ENCODE measurements at regions not wholly inside any gene's neighbourhood (a gene's known extent, or its start where the extent isn't known, plus 50 kb on each side); places are given as distances from the start of the nearest gene placed in this dataset.

DNA sequence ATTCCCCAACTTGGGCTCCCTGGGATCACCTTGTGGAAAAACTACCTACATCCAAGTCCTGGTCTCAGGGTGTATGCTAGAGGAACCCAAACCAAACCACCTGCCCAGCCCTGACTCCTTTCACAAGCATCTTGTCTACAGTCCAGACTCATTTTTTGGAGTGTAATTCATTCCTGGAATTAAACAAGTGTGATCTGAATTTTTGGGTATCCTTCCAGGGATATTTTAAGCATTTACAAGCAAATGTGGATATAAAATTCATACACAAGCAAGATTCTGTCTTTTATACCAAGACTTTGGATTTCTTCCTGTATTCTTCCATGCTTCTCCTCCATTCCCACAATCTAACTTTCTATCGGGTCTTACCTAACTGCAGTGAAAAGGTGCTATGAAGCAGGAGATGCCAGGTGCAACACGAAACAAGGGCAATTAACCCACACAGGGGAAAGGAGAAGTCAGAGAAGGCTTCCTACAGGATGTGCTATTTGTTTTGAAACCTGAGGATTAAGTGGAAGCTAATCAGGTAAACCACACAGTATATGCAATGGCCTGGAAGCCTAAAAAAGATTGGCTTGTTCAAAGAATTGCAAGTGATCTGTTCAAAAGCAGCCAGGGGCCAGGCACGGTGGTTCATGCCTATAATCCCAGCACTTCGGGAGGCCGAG is 417.2 kb upstream of the C16orf82 start:
- DNase-seq (ENCODE audit: low read depth) = no peak

DNA sequence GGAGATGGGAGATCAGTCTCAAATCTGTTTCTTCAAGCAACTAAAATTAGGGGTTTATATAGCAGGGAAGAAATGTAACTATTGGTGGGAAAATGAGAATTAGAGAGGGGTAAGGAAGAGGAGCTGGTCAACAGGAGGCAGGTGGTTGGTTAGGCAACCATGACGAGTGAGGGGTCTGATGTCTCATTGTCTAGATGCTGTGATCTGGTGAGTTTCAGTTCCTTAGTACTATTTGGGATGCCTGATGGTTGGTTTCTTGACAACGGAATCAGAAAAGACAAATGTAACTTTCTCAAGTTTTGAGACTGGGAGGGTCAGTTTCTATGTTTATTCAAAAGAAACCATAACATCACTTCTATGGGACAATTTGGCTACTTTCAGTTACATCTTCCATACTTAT is 415.3 kb upstream of the C16orf82 start:
- DNase-seq (ENCODE audit: low read depth) = no peak

DNA sequence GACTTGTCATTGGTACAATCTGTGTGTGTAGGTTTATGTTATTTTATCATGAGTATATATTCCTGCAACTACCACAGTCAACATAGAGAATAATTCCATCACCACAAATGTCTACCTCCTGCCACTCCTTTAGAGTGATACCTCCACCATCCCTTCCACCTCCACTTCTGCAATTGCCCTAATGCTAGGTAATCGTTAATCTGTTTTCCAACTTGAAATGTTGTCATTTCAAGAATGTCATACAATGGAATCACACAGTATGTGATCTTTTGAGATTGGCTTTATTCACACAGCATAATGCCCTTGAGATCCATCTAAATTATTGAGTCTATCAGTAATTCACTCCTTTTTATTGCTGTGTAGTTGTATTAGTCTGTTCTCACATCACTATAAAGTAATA is 414.8 kb upstream of the C16orf82 start:
- no peak for DNase-seq (ENCODE audit: low read depth)

DNA sequence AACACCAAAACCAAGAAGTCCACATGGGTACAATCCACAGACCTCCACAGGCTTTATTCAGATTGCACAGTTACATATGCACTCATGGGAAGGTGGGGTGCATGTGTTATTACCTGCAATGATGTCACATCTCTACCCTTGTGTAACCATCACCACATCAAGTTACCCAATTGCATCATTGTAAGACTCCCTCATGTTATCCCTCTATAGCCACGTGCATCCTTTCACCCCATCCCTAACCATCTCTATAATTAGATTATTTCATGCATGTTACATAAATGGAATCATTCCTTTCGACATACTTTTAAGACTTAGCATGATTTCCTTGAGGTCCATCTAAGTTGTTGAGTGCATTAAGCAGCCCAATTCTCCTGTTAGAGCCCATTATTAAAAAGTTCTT is 408.2 kb upstream of the C16orf82 start:
- DNase-seq (ENCODE audit: low read depth) = no peak

DNA sequence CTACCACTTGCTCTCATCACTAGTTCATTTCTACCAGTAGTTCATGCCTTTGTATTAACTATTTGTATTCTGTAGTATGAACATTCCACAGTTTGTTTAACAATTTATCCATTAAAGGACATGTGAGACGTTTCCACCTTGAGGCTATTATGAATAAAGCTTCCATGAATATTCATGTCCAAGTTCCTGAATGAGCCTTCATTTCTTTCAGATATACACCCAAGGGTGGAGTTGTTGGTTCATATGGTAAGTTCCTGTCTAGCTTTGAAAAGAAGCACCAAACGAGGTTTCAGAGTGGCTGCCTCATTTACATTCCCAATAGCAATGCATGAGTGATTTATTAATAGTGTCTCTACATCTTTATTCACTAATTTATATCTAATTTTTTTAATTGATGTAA is 407.8 kb upstream of the C16orf82 start:
- no peak for DNase-seq (ENCODE audit: low read depth)

DNA sequence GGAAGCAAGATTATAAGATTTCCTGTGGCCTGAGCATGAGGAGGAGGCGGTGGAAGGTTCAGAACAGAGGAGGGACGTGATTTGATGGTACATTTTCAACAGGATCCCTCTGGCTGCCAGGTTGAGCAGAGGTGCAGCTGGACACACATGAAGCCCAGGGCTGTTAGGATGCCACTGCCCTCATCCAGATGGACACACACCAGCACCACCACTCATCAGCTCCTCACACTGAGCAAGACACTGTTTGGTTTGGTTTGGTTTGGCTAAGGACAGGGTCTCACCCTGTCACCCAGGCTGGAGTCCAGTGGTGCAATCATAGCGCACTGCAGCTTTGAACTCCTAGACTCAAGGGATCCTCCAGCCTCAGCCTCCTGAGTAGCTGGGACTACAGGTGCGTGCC is 402.6 kb upstream of the C16orf82 start:
- DNase-seq (ENCODE audit: low read depth) = no peak

DNA sequence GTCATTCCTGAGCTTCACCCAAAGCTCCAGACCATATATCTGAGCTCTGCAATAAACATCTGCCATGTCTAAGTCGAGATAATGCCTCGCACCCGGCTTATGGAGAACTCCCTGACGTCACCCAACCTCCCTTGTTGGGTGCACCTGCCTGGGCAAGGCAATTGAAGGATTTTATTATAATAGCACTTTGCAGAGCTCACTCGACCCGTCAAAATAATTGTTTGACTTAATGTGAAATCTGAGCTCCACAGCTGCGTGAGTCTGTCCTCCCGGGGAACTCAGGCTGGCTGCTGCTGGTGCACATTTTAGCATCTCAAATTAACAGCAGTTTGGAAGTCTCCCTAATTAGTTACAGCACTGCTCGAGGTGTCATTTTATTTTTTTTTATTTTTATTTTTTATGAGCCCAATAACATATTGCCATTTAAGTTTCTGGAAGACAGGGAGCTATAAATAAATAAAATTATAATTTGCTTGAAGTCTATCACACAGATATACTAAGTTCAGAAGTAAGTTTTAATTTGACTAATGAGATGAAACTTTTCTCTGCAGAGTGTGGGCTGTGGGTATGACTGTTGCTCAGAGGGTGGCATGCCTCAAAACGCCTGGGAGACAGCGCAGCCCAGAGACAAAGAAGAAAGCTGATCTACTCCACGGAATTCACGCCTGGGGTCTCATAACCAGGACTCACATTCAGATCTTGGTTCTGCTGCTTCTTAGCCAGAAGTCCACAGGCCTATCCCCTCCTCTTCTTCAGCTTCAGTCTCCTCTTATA is 401.4 kb upstream of the C16orf82 start:
- no peak for DNase-seq (ENCODE audit: low read depth)

DNA sequence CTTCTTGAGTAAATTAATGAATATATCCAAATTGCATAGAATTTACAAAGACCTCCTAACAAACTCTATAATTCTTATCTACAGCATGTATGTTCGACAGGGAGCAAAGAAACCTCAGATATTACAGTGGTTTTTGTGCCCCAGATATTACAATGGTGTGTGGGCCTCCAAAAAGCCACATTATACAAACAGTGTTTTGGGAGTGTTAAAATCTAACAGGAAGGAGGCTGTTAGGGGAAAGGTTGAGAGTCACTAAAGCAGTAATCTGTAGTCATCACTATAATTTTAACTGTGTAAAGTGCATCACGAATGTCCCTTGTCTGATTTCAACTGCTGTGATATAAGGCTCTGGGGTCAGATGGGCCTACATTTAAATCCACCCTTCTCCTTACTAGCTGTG is 400.2 kb upstream of the C16orf82 start:
- DNase-seq (ENCODE audit: low read depth) = no peak

DNA sequence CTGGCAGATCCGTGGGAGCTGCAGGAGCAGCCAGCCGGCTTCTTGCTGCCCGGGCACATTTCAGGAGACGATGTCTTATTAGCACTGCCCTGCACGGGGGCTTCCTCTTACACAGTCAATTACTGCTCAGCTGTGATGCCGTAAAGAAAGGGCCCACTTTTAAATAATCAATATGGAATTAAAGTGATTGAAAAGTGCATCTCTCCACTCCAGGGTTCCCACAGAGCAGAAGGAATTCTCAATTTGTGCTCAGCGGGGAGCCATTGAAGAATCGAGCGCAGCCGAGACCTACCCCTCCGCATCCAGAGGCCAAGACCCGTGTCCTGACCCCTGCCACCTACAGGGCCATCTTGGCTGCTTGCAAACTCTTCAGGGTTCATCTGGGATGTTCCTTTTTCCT is 399.4 kb upstream of the C16orf82 start:
- DNase-seq (ENCODE audit: low read depth) = no peak

DNA sequence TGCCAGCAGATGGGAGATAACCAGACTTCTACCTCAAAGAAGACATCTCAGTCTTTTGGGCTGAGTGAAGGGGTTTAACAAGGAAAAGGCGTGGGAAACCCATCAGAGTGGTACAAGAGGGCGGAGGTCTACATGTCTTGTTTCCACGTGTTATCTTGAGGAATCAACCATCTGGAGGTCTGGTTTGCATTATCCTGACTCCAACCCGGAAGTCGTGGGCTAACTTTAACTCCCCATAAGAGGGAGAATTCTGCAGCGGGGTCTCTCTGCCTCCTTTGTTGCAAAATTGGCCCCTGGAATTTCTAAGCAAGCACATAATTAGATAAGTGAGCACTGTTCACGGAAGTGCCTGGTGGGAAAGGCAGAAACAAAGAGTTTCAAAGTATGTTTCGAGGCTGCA is 398.7 kb upstream of the C16orf82 start:
- DNase-seq (ENCODE audit: low read depth) = no peak

DNA sequence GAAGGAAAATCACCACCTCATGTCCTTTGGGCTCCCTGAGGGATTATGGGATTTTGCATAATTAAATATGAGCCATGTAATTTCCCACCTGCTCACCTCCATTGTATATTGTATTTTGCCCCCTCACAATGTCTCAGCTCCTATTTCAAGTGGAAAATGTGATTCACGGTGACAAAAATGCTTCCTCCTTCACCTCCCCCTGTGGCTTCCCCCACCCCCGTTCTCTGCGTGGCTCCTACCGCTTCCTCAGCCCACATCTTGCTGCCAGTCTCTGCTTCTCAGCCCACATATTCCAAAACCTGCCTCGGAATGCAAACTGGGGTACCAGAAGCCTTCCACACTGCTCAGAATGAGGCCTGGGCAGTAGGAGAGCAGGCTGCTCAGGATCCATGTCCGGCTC is 394.5 kb upstream of the C16orf82 start:
- DNase-seq (ENCODE audit: low read depth) = no peak

DNA sequence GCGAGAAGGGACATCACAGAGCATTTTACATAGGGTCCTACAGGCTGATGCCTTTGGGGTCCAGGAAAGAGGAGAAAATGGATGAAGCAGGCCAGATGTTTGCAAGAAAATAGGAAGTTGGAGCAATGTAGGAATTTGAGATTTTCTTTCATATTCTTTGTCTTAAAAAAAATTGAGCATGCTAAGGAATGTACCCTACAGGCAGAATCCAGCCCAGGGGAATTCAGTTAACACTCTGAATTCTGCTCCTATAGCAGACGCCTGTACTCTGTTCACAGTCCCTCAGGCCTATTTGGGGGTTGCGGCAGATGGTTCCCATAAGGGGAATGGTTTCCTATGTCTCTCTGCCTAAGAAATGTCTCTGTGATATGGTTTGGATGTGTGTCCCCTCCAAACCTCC is 393.7 kb upstream of the C16orf82 start:
- DNase-seq (ENCODE audit: low read depth) = no peak

DNA sequence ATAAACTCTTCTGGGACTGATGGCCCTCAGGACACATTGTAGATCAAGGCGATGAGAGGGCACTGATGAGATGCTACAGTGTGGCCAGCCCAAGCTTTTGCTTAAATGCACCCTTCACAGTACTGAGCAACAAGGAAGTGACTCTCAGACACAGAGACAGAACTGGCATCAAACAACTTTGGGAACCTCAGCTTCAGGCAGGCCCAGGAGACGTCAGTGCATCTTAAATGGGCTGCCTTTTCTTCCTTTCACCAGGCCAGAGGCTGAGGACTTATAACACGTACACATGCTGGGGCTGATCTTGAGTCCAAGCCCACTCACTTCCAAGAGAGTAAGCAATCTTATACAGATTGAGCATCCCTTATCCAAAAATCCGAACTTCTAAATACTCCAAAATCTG is 386.1 kb upstream of the C16orf82 start:
- DNase-seq (ENCODE audit: low read depth) = no peak

DNA sequence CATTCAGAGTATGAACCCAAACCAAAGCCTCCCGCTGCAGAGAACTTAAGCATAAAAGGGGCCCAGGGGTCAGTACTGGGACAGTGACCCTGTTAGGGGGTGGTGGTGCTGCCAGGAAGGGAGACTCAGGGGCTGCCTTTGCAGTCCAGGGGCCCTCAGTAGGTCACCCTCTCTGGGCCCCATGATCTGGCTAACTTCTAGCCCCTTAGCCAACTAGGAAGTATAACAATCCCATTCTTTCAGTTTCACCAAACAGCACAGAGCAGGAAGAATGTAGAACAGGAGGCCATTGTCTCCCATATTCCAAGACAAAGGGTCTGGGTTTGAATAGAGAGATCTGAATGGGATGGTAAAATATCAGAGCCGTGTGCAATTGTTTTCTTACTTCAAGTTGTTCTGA is 378.6 kb upstream of the C16orf82 start:
- no peak for DNase-seq (ENCODE audit: low read depth)

DNA sequence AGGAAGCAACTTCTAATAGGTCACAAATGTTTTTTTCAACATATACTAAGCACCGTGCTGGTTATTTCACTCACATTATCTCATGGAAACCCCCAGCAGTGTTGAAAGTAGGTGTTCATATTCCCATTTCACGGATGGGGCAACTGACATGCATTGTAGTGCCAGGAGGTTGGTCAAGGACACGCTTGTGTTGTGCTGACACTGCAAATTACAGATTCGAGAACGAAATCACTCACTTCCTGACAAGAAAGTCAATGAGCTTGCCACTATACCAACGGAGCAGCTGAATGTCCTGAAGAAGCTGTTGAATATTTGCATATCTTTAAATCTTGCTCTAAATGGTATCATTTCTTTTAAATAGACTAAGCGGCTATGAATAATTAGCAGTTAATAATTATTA is 378.0 kb upstream of the C16orf82 start:
- DNase-seq (ENCODE audit: low read depth) = no peak

DNA sequence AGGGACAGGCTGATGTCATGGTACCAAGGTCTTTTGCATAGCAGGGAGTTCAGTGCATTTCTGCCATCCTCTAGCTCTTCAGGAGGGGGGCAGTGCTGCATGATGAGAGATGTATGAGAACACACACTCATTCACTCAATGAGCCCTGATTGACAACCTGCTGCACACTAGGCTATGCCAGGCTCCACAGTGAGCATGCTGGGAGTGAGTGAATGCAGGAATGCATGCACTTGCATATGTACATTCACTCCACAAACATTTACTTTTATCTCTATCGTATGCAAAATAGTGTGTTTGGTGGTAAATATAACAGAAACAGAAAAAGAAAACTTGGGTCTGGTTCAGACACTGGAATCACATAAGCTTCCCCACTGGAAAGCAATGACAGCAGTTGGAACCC is 374.1 kb upstream of the C16orf82 start:
- DNase-seq (ENCODE audit: low read depth) = no peak

DNA sequence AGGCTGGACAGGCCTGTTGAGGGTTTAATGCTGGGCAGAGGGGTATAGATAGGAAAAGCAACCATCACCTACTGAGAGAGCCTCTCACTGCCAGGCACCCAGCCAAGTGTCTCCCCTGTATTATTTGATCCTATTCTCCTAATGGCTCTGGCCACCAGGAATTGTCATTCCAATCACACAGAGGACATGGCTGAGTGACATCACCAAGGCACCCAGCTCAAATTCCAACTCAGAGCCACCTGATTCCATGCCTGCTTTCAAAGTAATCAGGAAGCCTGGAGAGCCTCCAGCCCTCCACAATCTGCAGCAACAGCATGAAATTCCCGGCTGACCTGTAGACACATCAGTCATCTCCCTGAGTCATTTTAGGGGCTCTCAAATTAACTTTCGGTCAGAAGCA is 368.9 kb upstream of the C16orf82 start:
- DNase-seq (ENCODE audit: low read depth) = no peak

DNA sequence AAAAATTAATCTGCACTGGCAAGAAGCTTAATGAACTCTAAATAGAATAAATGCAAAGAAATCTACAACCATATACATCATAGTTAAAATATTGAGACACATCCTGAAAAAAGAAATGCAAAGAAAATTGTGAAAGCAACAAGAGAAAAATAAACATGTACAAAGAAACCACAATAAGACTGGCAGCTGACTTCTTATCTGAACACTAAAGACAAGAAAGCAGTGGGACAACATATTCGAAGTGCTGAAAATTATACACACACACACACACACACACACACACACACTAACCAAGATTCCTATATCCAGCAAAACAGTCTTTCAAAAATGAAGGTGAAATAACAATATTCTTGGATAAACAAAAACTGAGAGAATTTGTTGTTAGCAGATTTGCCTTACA is 366.5 kb upstream of the C16orf82 start:
- DNase-seq (ENCODE audit: low read depth) = no peak

DNA sequence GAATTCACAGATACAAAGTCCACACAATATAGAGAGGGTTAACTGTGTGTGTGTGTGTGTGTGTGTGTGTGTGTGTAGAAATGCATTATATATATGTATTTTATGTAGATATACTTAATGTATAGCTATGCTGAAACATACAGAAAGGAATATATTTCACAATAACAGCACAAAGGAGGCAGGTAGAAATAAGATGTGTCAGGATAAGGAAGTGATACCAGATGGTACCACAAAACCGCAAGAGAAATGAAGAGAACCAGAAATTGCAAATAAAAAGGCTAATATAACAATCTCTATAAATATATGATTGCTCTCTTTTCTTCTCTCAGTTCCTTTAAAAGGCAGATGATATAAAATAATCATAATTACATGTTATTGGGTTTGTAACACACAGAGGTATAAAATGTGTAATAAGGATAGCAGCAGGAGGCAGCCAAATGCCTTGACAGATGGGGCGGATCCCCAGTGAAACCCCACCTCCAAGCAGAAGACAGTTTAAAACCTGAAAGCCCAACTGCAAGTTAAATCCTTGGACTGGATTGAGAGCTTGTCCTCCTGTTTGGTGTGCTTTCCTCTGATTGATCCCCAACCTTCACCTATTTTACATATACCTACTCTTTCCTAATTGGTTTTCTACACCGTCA is 365.4 kb upstream of the C16orf82 start:
- DNase-seq (ENCODE audit: low read depth) = no peak

DNA sequence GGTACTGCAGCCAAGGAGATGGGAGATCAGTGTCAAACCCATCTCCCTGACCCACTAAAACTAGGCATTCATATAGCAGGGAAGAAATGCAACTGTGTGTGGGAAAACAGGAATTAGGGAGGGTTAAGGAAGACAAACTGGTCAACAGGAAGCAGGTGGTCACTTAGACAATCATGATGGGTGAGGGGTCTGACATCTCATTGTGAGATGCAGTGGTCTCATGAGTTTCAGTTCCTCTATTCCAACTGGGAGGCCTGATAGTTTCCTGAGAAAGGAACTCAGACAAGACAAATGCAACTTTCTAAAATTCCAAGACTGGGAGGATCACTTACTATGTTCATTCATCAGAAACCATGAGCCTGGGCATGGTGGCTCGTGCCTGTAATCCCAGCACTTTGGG is 361.4 kb upstream of the C16orf82 start:
- no peak for DNase-seq (ENCODE audit: low read depth)

DNA sequence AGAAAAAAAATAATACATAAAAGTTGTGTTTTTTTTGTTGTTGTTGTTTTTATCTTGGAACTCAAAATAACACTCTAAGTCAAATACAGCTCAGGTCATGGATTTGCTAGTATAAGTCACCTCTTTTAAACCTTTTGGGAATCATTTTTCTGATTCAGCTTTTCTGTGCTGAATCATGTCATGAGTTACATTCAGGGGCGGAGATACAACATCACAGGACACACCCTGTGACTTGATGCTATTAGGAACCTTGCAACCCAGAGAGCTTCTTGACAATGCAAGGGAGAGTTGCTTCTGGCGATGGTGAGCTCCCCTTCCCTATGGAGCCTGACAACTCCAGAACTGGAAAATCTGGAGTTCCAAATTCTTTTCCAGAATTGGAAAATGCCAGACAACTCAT is 358.3 kb upstream of the C16orf82 start:
- no peak for DNase-seq (ENCODE audit: low read depth)

DNA sequence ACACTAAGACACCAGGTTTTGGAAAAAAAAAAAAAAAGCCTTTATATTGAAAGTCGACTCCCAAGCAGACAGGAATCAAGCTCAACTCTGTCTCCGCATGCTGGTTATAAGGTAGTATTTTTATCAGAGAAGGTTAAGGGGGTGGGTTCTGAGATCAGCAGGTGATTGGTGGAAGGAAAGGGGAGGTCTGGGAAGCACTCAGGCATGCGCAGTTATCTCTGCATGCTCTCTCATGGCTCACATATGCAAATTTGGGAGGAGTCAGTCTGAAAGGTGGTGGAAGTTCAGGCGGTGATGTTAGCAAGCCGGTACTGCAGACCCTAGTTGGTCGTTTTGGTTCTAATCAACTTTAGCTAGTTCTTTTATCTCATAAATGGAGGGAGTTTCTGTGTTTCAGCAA is 357.6 kb upstream of the C16orf82 start:
- DNase-seq (ENCODE audit: low read depth) = no peak

DNA sequence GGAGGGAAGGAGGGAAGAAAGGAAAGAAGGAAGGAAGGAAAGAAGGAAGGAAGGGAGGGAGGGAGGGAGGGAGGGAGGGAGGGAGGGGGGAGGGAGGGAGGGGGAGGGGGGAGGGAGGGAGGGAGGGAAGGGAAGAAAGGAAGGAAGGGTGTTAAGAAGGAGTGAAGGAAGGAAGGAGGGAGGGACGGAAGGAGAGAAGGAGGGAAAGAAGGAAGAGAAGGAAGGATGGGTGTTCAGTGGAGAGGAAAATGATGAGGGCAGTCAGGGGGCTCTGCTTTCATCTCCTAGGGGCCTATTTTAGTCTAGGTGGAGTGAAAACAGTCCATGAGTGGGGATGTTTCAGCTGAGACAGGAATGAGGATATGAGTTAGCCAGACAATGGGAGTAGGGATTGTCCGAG is 357.0 kb upstream of the C16orf82 start:
- DNase-seq (ENCODE audit: low read depth) = no peak

Data from LHCN-M2 (cell line).